HEK293 (cell line): ENCODE measurements at regions not wholly inside any gene's neighbourhood (a gene's known extent, or its start where the extent isn't known, plus 50 kb on each side); places are given as distances from the start of the nearest gene placed in this dataset.

Experiments
- CTCF ChIP-seq: fragments of 450-650 bp; formaldehyde crosslinking; IDR thresholded peaks from 2 replicates; pipeline ENCODE4 v1.5.1; 2016; ENCODE audit warnings: missing biosample characterization, missing genetic modification characterization
- GLI4 ChIP-seq: fragments of 450-650 bp; formaldehyde crosslinking; IDR thresholded peaks from 2 replicates; pipeline ENCODE4 v1.5.1; 2016; ENCODE audit warnings: missing biosample characterization, missing genetic modification characterization
- SETDB1 ChIP-seq: IDR thresholded peaks from one replicate; pipeline ENCODE4 v1.6.1; 2017; ENCODE audit warnings: mild to moderate bottlenecking, low read length, moderate library complexity, mixed read lengths; ENCODE audit not compliant: insufficient read length
- TCF7L2 ChIP-seq: IDR thresholded peaks from 2 replicates; pipeline ENCODE4 v1.6.1; 2011; ENCODE audit warnings: low read depth, mild to moderate bottlenecking, inconsistent platforms, low read length, moderate library complexity, borderline replicate concordance
- ZFP3 ChIP-seq: fragments of 450-650 bp; formaldehyde crosslinking; IDR thresholded peaks from 2 replicates; pipeline ENCODE4 v1.5.1; 2016; ENCODE audit warnings: low read depth, missing biosample characterization, missing genetic modification characterization
- ZNF121 ChIP-seq: fragments of 450-650 bp; formaldehyde crosslinking; IDR thresholded peaks from 2 replicates; pipeline ENCODE4 v1.5.1; 2016; ENCODE audit warnings: missing biosample characterization, missing genetic modification characterization
- ZNF133 ChIP-seq: fragments of 450-650 bp; formaldehyde crosslinking; IDR thresholded peaks from 2 replicates; pipeline ENCODE4 v1.5.1; 2016; ENCODE audit warnings: missing biosample characterization, missing genetic modification characterization
- ZNF548 ChIP-seq: fragments of 450-650 bp; formaldehyde crosslinking; IDR thresholded peaks from 2 replicates; pipeline ENCODE4 v1.5.1; 2016; ENCODE audit warnings: missing biosample characterization, missing genetic modification characterization
- ZNF658 ChIP-seq: fragments of 450-650 bp; formaldehyde crosslinking; IDR thresholded peaks from 2 replicates; pipeline ENCODE4; 2016; ENCODE audit warnings: missing biosample characterization, missing genetic modification characterization
- ZNF704 ChIP-seq: fragments of 450-650 bp; formaldehyde crosslinking; IDR thresholded peaks from 2 replicates; pipeline ENCODE4 v1.5.1; 2016; ENCODE audit warnings: missing biosample characterization, missing genetic modification characterization
- ZNF776 ChIP-seq: fragments of 450-650 bp; formaldehyde crosslinking; IDR thresholded peaks from 2 replicates; pipeline ENCODE4 v1.5.0; 2017; ENCODE audit warnings: missing biosample characterization, missing genetic modification characterization, borderline replicate concordance
- TF ChIP-seq, protein P1 (sequence below): fragments of 450-650 bp; formaldehyde crosslinking; IDR thresholded peaks from 2 replicates; pipeline ENCODE4 v1.5.1; 2016; ENCODE audit warnings: missing biosample characterization, missing genetic modification characterization, low read depth
- TF ChIP-seq, protein P2 (sequence below): fragments of 450-650 bp; formaldehyde crosslinking; optimal IDR thresholded peaks from 2 replicates; pipeline ENCODE3; 2016; ENCODE audit warnings: missing biosample characterization, mild to moderate bottlenecking, missing genetic modification characterization
- TF ChIP-seq, protein P3 (sequence below): fragments of 450-650 bp; formaldehyde crosslinking; IDR thresholded peaks from 2 replicates; pipeline ENCODE4 v1.5.1; 2016; ENCODE audit warnings: missing biosample characterization, missing genetic modification characterization

GRCh38 chr3:115533218-115533617 lies 90.1 kb upstream of the GAP43 start:
- TF ChIP-seq CTCF (tag by site-specific recombination) (no peak), GLI4 (no peak), ZFP3 (tag by site-specific recombination) (no peak), ZNF658 (tag by site-specific recombination) (no peak), ZNF776 (tag by site-specific recombination) (no peak), ZNF133 (tag by site-specific recombination) (no peak), ZNF704 (tag by site-specific recombination) (no peak), SETDB1 (no peak), ZNF121 (no peak), ZNF548 (no peak), TCF7L2 (no peak)
- TF ChIP-seq, protein P1, sequence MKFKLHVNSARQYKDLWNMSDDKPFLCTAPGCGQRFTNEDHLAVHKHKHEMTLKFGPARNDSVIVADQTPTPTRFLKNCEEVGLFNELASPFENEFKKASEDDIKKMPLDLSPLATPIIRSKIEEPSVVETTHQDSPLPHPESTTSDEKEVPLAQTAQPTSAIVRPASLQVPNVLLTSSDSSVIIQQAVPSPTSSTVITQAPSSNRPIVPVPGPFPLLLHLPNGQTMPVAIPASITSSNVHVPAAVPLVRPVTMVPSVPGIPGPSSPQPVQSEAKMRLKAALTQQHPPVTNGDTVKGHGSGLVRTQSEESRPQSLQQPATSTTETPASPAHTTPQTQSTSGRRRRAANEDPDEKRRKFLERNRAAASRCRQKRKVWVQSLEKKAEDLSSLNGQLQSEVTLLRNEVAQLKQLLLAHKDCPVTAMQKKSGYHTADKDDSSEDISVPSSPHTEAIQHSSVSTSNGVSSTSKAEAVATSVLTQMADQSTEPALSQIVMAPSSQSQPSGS: no peak
- TF ChIP-seq, protein P2, sequence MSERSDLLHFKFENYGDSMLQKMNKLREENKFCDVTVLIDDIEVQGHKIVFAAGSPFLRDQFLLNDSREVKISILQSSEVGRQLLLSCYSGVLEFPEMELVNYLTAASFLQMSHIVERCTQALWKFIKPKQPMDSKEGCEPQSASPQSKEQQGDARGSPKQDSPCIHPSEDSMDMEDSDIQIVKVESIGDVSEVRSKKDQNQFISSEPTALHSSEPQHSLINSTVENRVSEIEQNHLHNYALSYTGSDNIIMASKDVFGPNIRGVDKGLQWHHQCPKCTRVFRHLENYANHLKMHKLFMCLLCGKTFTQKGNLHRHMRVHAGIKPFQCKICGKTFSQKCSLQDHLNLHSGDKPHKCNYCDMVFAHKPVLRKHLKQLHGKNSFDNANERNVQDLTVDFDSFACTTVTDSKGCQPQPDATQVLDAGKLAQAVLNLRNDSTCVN (tag by site-specific recombination): no peak
- TF ChIP-seq, protein P3, sequence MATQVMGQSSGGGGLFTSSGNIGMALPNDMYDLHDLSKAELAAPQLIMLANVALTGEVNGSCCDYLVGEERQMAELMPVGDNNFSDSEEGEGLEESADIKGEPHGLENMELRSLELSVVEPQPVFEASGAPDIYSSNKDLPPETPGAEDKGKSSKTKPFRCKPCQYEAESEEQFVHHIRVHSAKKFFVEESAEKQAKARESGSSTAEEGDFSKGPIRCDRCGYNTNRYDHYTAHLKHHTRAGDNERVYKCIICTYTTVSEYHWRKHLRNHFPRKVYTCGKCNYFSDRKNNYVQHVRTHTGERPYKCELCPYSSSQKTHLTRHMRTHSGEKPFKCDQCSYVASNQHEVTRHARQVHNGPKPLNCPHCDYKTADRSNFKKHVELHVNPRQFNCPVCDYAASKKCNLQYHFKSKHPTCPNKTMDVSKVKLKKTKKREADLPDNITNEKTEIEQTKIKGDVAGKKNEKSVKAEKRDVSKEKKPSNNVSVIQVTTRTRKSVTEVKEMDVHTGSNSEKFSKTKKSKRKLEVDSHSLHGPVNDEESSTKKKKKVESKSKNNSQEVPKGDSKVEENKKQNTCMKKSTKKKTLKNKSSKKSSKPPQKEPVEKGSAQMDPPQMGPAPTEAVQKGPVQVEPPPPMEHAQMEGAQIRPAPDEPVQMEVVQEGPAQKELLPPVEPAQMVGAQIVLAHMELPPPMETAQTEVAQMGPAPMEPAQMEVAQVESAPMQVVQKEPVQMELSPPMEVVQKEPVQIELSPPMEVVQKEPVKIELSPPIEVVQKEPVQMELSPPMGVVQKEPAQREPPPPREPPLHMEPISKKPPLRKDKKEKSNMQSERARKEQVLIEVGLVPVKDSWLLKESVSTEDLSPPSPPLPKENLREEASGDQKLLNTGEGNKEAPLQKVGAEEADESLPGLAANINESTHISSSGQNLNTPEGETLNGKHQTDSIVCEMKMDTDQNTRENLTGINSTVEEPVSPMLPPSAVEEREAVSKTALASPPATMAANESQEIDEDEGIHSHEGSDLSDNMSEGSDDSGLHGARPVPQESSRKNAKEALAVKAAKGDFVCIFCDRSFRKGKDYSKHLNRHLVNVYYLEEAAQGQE (tag by site-specific recombination): no peak
